PFSK-1 (cell line): ENCODE measurements at regions not wholly inside any gene's neighbourhood (a gene's known extent, or its start where the extent isn't known, plus 50 kb on each side); places are given as distances from the start of the nearest gene placed in this dataset.

Experiments
- POLR2AphosphoS5 ChIP-seq: IDR thresholded peaks from 2 replicates; pipeline ENCODE4 v1.6.1; 2012; ENCODE audit warnings: low read depth, mild to moderate bottlenecking, control low read depth, low read length, moderate library complexity
- REST ChIP-seq, 2 experiments: IDR thresholded peaks; 2 replicates each; pipeline versions ENCODE4 v1.6.1 to v1.8.0; 2011 to 2012; ENCODE audit warnings: low read depth in 2 of 2, low read length in 2 of 2, control low read depth in 1 of 2, inconsistent platforms in 1 of 2, mild to moderate bottlenecking in 1 of 2, moderate library complexity in 1 of 2; ENCODE audit not compliant: insufficient read depth in 1 of 2

DNA sequence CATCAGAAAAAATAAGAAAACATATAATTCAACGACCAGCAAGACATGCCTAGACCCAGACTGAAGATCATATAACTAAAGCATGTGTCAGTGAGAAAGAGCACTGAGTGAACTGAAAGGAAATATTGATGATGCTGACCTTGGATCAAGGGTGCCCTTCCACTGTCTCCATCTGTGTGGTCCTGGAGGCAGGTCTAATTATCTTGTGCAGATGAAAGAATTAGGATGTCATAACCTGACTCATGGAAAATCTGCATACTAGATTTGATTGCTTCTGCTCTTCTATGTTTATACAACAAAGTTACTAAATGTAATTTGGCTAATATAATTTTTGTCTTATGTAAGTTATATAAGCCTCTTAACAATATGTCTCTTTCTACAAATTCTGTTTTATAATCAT is 264.6 kb upstream of the TGFBR2 start:
- TF ChIP-seq POLR2AphosphoS5 (no peak), REST (IDR thresholded peaks at IDR 0.05; ENCODE audit: insufficient read depth in 1 of 2, low read depth in 2 of 2, low read length in 2 of 2) (no peak)
